HL-60 (cell line): ENCODE measurements at regions not wholly inside any gene's neighbourhood (a gene's known extent, or its start where the extent isn't known, plus 50 kb on each side); places are given as distances from the start of the nearest gene placed in this dataset.

ENCODE experiments used
- DNase-seq, 2 experiments: peaks; one replicate each; pipeline ENCODE4 v3.0.0-alpha.2; 2010 to 2020; ENCODE audit warnings: low read depth in 1 of 2, low spot score in 1 of 2
- H3K27ac ChIP-seq: fragments of 250-450 bp; sonication (Bioruptor Pico); replicated peaks from 2 replicates; pipeline ENCODE4 v1.5.1; 2020; ENCODE audit warnings: mild to moderate bottlenecking, moderate library complexity
- H3K27me3 ChIP-seq: fragments of 250-450 bp; sonication (Bioruptor Pico); 2 replicates; pipeline ENCODE4 v1.5.1; 2021; ENCODE audit warnings: mild to moderate bottlenecking, moderate library complexity; ENCODE audit not compliant: insufficient read depth, poor library complexity, severe bottlenecking
- H3K4me3 ChIP-seq: replicated peaks from 2 replicates; pipeline ENCODE4 v1.5.1; 2011; ENCODE audit warnings: mild to moderate bottlenecking, control low read depth, low read length; ENCODE audit not compliant: insufficient read depth
- GABPA ChIP-seq: IDR thresholded peaks from 2 replicates; pipeline ENCODE4 v1.6.1; 2012; ENCODE audit warnings: low read depth
- POLR2AphosphoS5 ChIP-seq: IDR thresholded peaks from 2 replicates; pipeline ENCODE4 v1.6.1; 2012; ENCODE audit warnings: low read depth
- SPI1 ChIP-seq: IDR thresholded peaks from 2 replicates; pipeline ENCODE4 v1.6.1; 2012; ENCODE audit warnings: low read depth, mild to moderate bottlenecking, borderline replicate concordance
- TF ChIP-seq, protein P1 (sequence below): IDR thresholded peaks from one replicate; pipeline ENCODE4 v1.5.1; 2011; ENCODE audit warnings: low read length, control low read depth, inconsistent platforms; ENCODE audit not compliant: insufficient read depth
- TF ChIP-seq, protein P2 (sequence below): IDR thresholded peaks from 2 replicates; pipeline ENCODE4 v1.6.1; 2012; ENCODE audit warnings: low read depth; ENCODE audit not compliant: insufficient replicate concordance

GRCh38 chr9:90724112-90724511, 77.5 kb upstream of the SYK start:
- no peak overlapping the region for H3K27ac ChIP-seq
- H3K27me3 ChIP-seq: peaks cover 3% of the 10 kb centered on the region
- no peak overlapping the region for H3K4me3 ChIP-seq
- no peak for DNase-seq
- TF ChIP-seq, protein P1, sequence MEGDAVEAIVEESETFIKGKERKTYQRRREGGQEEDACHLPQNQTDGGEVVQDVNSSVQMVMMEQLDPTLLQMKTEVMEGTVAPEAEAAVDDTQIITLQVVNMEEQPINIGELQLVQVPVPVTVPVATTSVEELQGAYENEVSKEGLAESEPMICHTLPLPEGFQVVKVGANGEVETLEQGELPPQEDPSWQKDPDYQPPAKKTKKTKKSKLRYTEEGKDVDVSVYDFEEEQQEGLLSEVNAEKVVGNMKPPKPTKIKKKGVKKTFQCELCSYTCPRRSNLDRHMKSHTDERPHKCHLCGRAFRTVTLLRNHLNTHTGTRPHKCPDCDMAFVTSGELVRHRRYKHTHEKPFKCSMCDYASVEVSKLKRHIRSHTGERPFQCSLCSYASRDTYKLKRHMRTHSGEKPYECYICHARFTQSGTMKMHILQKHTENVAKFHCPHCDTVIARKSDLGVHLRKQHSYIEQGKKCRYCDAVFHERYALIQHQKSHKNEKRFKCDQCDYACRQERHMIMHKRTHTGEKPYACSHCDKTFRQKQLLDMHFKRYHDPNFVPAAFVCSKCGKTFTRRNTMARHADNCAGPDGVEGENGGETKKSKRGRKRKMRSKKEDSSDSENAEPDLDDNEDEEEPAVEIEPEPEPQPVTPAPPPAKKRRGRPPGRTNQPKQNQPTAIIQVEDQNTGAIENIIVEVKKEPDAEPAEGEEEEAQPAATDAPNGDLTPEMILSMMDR: no peak
- TF ChIP-seq POLR2AphosphoS5: no peak
- no peak for TF ChIP-seq GABPA

GRCh38 chr9:90722071-90722470, 79.4 kb upstream of the DIRAS2 start:
- Histone ChIP-seq H3K27ac (no peak overlapping the region), H3K4me3 (no peak overlapping the region), H3K27me3 (peaks cover 3% of the 10 kb centered on the region)
- no peak for TF ChIP-seq GABPA
- TF ChIP-seq POLR2AphosphoS5: no peak
- TF ChIP-seq, protein P2, sequence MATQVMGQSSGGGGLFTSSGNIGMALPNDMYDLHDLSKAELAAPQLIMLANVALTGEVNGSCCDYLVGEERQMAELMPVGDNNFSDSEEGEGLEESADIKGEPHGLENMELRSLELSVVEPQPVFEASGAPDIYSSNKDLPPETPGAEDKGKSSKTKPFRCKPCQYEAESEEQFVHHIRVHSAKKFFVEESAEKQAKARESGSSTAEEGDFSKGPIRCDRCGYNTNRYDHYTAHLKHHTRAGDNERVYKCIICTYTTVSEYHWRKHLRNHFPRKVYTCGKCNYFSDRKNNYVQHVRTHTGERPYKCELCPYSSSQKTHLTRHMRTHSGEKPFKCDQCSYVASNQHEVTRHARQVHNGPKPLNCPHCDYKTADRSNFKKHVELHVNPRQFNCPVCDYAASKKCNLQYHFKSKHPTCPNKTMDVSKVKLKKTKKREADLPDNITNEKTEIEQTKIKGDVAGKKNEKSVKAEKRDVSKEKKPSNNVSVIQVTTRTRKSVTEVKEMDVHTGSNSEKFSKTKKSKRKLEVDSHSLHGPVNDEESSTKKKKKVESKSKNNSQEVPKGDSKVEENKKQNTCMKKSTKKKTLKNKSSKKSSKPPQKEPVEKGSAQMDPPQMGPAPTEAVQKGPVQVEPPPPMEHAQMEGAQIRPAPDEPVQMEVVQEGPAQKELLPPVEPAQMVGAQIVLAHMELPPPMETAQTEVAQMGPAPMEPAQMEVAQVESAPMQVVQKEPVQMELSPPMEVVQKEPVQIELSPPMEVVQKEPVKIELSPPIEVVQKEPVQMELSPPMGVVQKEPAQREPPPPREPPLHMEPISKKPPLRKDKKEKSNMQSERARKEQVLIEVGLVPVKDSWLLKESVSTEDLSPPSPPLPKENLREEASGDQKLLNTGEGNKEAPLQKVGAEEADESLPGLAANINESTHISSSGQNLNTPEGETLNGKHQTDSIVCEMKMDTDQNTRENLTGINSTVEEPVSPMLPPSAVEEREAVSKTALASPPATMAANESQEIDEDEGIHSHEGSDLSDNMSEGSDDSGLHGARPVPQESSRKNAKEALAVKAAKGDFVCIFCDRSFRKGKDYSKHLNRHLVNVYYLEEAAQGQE: no peak
- TF ChIP-seq SPI1: no peak
- TF ChIP-seq, protein P1: no peak
- no peak for DNase-seq

DNA sequence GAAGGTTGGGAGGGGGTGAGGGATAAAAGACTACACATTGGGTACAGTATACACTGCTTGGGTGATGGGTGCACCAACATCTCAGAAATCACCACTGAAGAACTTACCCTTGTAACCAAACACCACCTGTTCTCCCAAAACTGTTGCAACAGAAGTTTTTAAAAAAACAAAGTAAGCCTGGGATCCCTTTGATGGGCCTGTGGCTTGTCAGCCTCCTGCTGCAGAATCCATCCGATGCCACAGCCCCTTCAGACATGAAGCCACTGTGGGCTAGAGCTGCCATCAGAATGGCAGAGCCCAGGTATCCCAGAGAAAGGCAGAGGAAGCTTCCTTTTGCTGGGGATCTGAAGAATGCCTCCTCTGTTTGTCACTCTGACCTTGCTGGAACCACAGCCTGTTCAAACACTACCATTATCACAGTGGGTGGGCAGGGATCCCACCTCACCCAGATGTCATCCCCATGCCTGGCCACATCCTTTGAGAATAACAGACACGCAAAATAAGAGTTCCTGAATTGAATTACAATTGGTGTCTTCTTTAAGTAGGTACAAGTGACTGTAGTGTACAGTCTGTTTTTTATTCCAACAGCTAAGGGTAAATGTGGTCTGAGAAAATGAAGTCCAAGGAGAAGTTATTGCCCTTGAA, 78.1 kb upstream of the DIRAS2 start:
- DNase-seq: no peak
- Histone ChIP-seq H3K4me3 (no peak overlapping the region), H3K27me3 (peaks cover 3% of the 10 kb centered on the region), H3K27ac (no peak overlapping the region)
- TF ChIP-seq, protein P1: no peak
- TF ChIP-seq SPI1 (no peak), POLR2AphosphoS5 (no peak), GABPA (no peak)
- TF ChIP-seq, protein P2: no peak

DNA sequence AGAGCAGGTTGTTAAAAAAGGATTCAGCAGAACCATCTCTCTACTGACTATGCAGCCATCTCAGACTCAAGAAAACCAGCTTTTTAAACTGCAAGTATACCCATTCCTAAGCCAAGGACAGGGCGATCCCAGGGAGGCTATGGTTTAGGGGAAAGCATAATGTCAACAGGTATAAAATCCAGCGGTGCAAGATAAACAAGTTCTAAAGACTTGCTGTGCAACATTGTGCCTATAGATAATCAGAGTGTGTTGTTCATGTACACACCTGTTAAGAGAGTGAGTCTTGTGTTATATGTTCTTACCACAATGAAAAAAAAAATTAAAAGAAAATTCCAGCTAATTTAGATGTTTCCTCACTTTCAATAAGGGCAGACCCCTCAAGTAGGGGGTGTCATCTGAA, 63.6 kb upstream of the DIRAS2 start:
- Histone ChIP-seq H3K4me3 (no peak overlapping the region), H3K27me3 (no peaks in the 10 kb centered on the region), H3K27ac (no peak overlapping the region)
- DNase-seq: no peak
- TF ChIP-seq, protein P2: no peak
- no peak for TF ChIP-seq POLR2AphosphoS5
